ENCODE measurements at regions not wholly inside any gene's neighbourhood (a gene's known extent, or its start where the extent isn't known, plus 50 kb on each side); places are given as distances from the start of the nearest gene placed in this dataset.

DNA sequence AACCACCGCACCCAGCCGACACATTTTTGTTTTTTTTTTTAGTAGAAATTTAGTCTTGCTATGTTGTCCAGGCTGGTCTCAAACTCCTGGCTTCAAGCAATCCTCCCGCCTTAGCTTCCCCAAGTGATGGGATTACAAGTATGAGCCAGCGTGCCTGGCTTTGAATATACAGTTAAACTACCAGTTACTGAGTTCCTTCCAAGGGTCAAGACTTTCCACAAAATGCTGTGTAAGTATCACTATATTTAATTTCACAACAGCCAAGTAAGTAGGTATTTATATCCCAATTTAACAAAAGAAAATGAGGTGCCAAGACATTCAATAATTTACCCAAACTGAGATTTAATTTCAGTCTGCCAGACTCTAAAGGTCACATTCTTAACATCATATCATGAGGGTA lies 181.3 kb upstream of the TMC3 start:
- Mint-ChIP-seq H3K4me1 (ENCODE audit: low read depth) (no peaks in the 10 kb centered on the region), H3K27ac (no peak overlapping the region), H3K9me3 (no peaks in the 10 kb centered on the region), H3K4me3 (no peak overlapping the region), H3K27me3 (peaks cover 2% of the 10 kb centered on the region), H3K36me3 (no peaks in the 10 kb centered on the region)
- DNase-seq, result no peak
- CTCF ChIA-PET, result no interaction called here
- POLR2A ChIA-PET, result no interaction called here
- intact Hi-C loops (cut with micrococcal nuclease), result no loop called here

DNA sequence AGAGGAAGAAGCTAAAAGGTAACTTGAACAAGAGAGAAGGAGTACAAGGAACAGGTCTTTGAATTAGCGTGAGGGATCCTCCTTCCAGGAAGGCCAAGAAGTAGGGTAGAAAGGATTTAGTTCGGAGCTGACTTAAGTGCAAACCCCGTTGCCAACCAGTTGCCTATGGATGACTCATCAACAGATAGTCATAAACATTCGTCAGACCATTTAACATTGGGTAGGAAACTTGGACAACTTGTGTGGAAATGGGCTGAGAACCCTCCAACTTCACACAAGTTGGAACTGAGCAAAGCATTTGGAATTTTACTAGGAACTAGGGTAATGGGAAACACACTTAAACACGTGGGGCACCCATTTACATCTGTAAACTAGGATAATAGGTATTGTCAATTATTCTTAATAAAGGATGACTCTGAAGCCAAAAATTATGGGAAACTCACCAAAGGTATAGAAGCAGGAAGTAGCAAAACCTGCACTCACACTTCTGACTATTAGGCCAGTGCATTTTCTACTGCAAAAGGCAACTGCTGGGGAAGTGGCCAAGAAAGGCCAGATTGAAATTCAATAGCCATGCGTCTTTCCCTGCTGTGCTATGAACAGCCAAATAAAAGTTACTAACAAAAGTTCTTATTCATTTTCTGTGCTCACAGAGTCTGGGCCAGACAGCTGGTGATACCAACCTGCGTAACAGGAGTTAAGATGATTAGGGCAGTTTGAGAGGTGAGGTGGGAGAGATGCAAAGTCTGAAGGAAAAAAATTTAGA lies 174.5 kb upstream of the TMC3 start:
- CTCF ChIA-PET, result no interaction called here
- intact Hi-C loops (cut with micrococcal nuclease), result no loop called here
- POLR2A ChIA-PET, result no interaction called here

DNA sequence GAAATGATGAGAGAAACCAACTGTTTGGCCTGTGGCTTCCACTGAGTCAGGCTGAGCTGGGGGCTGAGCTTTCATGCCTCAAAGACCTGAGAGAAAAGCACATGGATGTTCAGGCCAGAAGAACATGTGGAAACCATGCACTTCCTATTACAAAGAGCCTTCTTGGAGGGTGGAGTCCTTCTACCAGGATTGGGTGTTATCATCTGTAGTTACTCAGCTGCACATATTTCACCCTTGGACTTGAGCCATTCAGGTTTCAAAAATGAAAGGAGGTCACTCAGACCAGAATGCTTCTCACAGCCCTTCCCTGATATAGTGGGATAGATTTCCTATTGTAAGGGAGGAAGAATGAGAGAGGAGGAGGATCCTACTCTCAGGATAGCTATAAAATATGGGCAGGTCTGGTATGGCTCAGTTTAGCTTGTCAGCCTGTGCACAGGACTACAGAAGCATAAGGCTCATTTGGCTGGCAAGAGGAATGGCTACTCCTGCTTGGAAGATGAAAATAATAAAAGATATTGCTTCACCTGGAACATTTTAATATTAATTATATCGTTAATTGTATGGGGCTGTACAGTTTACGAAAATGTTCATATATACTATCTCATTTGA lies 173.6 kb upstream of the TMC3 start:
- ChIA-PET POLR2A (no interaction called here), CTCF (no interaction called here)
- H3K27me3 Mint-ChIP-seq, result peaks cover 2% of the 10 kb centered on the region
- intact Hi-C loops (cut with micrococcal nuclease), result no loop called here
- H3K36me3 Mint-ChIP-seq, result no peaks in the 10 kb centered on the region
- no peaks in the 10 kb centered on the region for H3K4me1 Mint-ChIP-seq (ENCODE audit: low read depth)
- no peak overlapping the region for H3K4me3 Mint-ChIP-seq
- DNase-seq, result no peak
- H3K9me3 Mint-ChIP-seq, result no peaks in the 10 kb centered on the region
- no peak overlapping the region for H3K27ac Mint-ChIP-seq

More for the DNA sequence above, 174.5 kb upstream of the TMC3 start:
- no peak for DNase-seq
- H3K4me1 Mint-ChIP-seq (ENCODE audit: low read depth), result no peaks in the 10 kb centered on the region
- no peak overlapping the region for H3K27ac Mint-ChIP-seq
- no peaks in the 10 kb centered on the region for H3K36me3 Mint-ChIP-seq
- no peaks in the 10 kb centered on the region for H3K9me3 Mint-ChIP-seq
- no peak overlapping the region for H3K4me3 Mint-ChIP-seq
- peaks cover 2% of the 10 kb centered on the region for H3K27me3 Mint-ChIP-seq

DNA sequence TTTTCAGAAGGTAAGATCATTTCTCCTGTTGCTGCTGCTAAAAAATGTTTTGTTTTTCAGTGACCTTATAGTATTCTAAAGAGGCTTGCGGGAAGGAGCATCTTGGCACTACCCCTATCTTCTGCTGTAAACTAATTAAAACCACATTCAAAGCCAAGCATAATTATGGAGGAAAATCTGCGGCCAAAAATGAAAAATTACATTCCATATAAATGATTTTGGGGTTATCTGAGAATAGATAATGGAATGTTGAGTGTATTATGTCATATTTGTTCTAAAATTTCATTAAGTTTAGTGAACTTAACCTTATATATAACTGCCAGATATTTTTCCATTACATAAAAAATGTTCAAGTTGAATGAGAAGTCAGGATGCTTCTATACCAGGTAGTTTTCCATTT lies 170.4 kb upstream of the TMC3 start:
- no peak for DNase-seq
- Mint-ChIP-seq H3K4me1 (ENCODE audit: low read depth) (no peaks in the 10 kb centered on the region), H3K27me3 (peaks cover 5% of the 10 kb centered on the region), H3K36me3 (no peaks in the 10 kb centered on the region), H3K9me3 (no peaks in the 10 kb centered on the region), H3K27ac (no peak overlapping the region), H3K4me3 (no peak overlapping the region)
- intact Hi-C loops (cut with micrococcal nuclease), result no loop called here
- POLR2A ChIA-PET, result no interaction called here
- CTCF ChIA-PET, result interaction anchor here (0.7 kb wide), 1 partner anchor 16 kb away, joined by 3 read pairs; no protein-coding TSS in a partner anchor

DNA sequence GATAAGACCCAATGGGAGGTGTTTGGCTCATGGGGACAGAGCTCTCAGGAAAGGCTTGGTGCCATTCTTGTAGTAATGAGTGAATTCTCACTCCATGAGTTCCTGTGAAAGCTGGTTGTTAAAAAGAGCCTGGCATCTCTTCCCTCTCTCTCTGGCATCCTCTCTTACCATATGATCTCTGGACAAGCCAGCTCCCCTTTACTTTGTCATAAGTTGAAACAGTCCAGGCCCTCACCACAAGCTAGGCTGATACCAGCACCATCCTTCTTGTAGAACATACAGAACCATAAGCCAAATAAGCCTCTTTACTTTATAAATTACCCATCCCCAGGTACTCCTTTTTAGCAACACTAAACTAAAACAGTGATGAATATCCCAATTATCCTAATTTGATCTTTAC lies 166.9 kb upstream of the TMC3 start:
- intact Hi-C loops (cut with micrococcal nuclease), result no loop called here
- Mint-ChIP-seq H3K36me3 (no peaks in the 10 kb centered on the region), H3K4me1 (ENCODE audit: low read depth) (no peaks in the 10 kb centered on the region), H3K4me3 (no peak overlapping the region), H3K27ac (no peak overlapping the region), H3K27me3 (peaks cover 9% of the 10 kb centered on the region), H3K9me3 (no peaks in the 10 kb centered on the region)
- ChIA-PET POLR2A (no interaction called here), CTCF (no interaction called here)
- no peak for DNase-seq

- Mint-ChIP-seq H3K4me3 (no peak overlapping the region), H3K27ac (no peak overlapping the region), H3K9me3 (no peaks in the 10 kb centered on the region), H3K27me3 (peaks cover 14% of the 10 kb centered on the region), H3K36me3 (no peaks in the 10 kb centered on the region), H3K4me1 (ENCODE audit: low read depth) (no peaks in the 10 kb centered on the region)
- DNase-seq, result no peak
- ChIA-PET POLR2A (no interaction called here), CTCF (no interaction called here)
- intact Hi-C loops (cut with micrococcal nuclease), result no loop called here
Observed at GRCh38 chr15:81536356-81536755, 162.3 kb upstream of the TMC3 start.

GRCh38 chr15:81534124-81534523 lies 160.1 kb upstream of the TMC3 start:
- no peak overlapping the region for H3K27ac Mint-ChIP-seq

DNA sequence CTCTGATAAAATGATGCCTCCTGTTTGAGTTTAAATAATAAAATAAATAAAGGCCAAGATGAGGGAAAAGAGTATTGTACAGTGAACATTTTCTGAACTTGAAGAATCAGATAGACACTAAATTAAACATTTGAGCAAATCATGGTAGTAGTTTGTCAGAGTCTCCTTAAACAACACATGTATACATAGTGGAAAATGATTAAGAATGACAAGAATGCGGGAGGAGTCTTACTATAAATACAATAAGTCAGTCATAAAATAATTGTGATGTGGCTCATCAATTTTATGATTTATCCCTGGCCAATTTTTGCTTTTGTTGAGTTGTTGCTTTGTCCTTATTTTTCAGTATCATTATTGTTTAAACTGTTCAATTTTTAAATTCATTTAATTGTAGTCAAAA lies 158.0 kb upstream of the TMC3 start:
- ChIA-PET CTCF (no interaction called here), POLR2A (no interaction called here)
- H3K36me3 Mint-ChIP-seq, result no peaks in the 10 kb centered on the region
- no peak for DNase-seq
- H3K27me3 Mint-ChIP-seq, result peaks cover 17% of the 10 kb centered on the region
- H3K4me3 Mint-ChIP-seq, result no peak overlapping the region
- H3K27ac Mint-ChIP-seq, result no peak overlapping the region
- H3K4me1 Mint-ChIP-seq (ENCODE audit: low read depth), result no peaks in the 10 kb centered on the region
- intact Hi-C loops (cut with micrococcal nuclease), result no loop called here
- H3K9me3 Mint-ChIP-seq, result no peaks in the 10 kb centered on the region

More at GRCh38 chr15:81534124-81534523, 160.1 kb upstream of the TMC3 start:
- intact Hi-C loops (cut with micrococcal nuclease), result no loop called here
- peaks cover 12% of the 10 kb centered on the region for H3K27me3 Mint-ChIP-seq
- H3K9me3 Mint-ChIP-seq, result no peaks in the 10 kb centered on the region
- no peak overlapping the region for H3K4me3 Mint-ChIP-seq
- DNase-seq, result no peak
- ChIA-PET CTCF (no interaction called here), POLR2A (no interaction called here)
- H3K4me1 Mint-ChIP-seq (ENCODE audit: low read depth), result no peaks in the 10 kb centered on the region
- no peaks in the 10 kb centered on the region for H3K36me3 Mint-ChIP-seq

DNA sequence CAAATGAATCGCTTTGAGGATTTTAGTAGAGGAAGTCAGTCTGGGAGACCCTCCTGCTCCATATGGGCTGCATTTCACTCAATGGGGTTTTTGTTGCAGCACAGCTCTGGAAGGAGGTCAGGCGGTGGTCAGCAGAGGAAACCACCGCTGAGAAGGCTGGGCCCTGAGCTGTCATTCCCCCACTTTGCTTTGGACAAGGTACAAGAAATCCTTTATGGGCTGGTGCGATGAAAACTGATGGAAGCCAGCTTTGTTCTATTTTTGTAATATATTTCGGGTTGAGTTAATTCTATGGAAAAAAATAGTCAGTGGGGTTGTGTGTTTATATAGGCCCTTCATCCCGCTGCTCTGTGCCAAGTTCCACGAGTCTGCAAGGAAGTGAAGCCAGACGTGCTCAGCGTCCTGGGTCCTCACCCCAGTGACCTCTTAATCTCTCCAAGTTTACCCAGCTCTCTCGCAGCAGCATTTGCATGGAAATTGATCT lies 157.1 kb upstream of the TMC3 start:
- ChIA-PET POLR2A (no interaction called here), CTCF (no interaction called here)
- Mint-ChIP-seq H3K27ac (no peak overlapping the region), H3K27me3 (peaks cover 15% of the 10 kb centered on the region), H3K4me1 (ENCODE audit: low read depth) (no peaks in the 10 kb centered on the region), H3K4me3 (no peak overlapping the region), H3K9me3 (no peaks in the 10 kb centered on the region), H3K36me3 (no peaks in the 10 kb centered on the region)
- DNase-seq, result no peak
- intact Hi-C loops (cut with micrococcal nuclease), result no loop called here

GRCh38 chr15:81530271-81530691 lies 156.3 kb upstream of the TMC3 start:
- H3K4me1 Mint-ChIP-seq (ENCODE audit: low read depth), result no peaks in the 10 kb centered on the region
- ChIA-PET POLR2A (no interaction called here), CTCF (no interaction called here)

DNA sequence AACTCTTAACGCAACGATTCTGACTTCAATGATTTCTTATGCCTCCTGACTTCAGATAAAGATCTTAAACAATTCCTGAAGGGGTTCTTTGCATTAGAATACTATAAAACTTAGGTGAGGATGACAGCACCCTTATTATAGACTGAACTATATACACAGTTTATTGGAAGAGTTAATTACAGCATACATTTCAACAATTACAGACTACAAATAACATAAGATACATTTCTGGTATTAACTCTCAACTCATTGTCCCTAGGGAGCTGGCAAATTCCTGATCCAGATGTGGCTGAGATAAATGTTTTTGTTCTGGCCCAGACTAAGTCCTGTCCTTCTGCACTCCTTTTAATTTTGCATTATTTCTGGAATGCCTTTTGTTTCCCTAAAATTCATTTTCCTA lies 155.5 kb upstream of the TMC3 start:
- no peak overlapping the region for H3K4me3 Mint-ChIP-seq
- CTCF ChIA-PET, result no interaction called here
- peaks cover 10% of the 10 kb centered on the region for H3K27me3 Mint-ChIP-seq
- no peaks in the 10 kb centered on the region for H3K4me1 Mint-ChIP-seq (ENCODE audit: low read depth)
- H3K9me3 Mint-ChIP-seq, result no peaks in the 10 kb centered on the region
- POLR2A ChIA-PET, result no interaction called here
- no peaks in the 10 kb centered on the region for H3K36me3 Mint-ChIP-seq
- no peak overlapping the region for H3K27ac Mint-ChIP-seq
- intact Hi-C loops (cut with micrococcal nuclease), result no loop called here
- DNase-seq, result no peak

More at GRCh38 chr15:81530271-81530691, 156.3 kb upstream of the TMC3 start:
- intact Hi-C loops (cut with micrococcal nuclease), result no loop called here
- H3K9me3 Mint-ChIP-seq, result no peaks in the 10 kb centered on the region
- peaks cover 10% of the 10 kb centered on the region for H3K27me3 Mint-ChIP-seq
- DNase-seq, result no peak
- no peaks in the 10 kb centered on the region for H3K36me3 Mint-ChIP-seq
- no peak overlapping the region for H3K27ac Mint-ChIP-seq
- no peak overlapping the region for H3K4me3 Mint-ChIP-seq

GRCh38 chr15:81526029-81526428 lies 152.0 kb upstream of the TMC3 start:
- POLR2A ChIA-PET, result no interaction called here
- intact Hi-C loops (cut with micrococcal nuclease), result no loop called here

GRCh38 chr15:81524496-81524895 lies 150.5 kb upstream of the TMC3 start:
- Mint-ChIP-seq H3K4me3 (no peak overlapping the region), H3K27me3 (peaks cover 11% of the 10 kb centered on the region), H3K27ac (no peak overlapping the region), H3K4me1 (ENCODE audit: low read depth) (no peaks in the 10 kb centered on the region), H3K9me3 (no peaks in the 10 kb centered on the region), H3K36me3 (no peaks in the 10 kb centered on the region)
- intact Hi-C loops (cut with micrococcal nuclease), result no loop called here
- ChIA-PET CTCF (no interaction called here), POLR2A (no interaction called here)
- DNase-seq, result no peak

More at GRCh38 chr15:81526029-81526428, 152.0 kb upstream of the TMC3 start:
- no peaks in the 10 kb centered on the region for H3K9me3 Mint-ChIP-seq
- H3K36me3 Mint-ChIP-seq, result no peaks in the 10 kb centered on the region
- no peak overlapping the region for H3K4me3 Mint-ChIP-seq
- CTCF ChIA-PET, result no interaction called here
- H3K4me1 Mint-ChIP-seq (ENCODE audit: low read depth), result no peaks in the 10 kb centered on the region
- H3K27ac Mint-ChIP-seq, result no peak overlapping the region
- peaks cover 11% of the 10 kb centered on the region for H3K27me3 Mint-ChIP-seq
- DNase-seq, result no peak
